ENCODE measurements at regions not wholly inside any gene's neighbourhood (a gene's known extent, or its start where the extent isn't known, plus 50 kb on each side); places are given as distances from the start of the nearest gene placed in this dataset.

DNA sequence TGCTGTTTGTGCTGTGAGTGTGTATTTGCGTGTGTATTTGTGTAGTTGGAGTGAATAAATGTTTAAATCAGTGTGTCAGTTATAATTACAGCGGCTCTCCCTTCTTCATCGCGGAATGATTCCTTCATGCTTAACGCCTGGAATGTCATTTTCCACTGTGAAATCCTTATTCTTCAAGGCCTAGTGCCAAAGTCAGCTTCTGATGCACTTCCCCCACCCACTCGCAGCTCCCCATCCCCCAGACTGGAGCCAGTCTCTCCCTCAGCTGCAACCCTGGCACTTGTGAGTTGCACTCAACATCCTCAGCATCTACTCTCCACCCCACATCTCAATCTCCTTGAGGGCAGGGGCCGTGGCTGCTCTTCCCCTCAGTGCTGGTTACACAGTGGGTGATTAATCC is 583.0 kb downstream of the BCOR start:
- TF ChIP-seq, protein P1, sequence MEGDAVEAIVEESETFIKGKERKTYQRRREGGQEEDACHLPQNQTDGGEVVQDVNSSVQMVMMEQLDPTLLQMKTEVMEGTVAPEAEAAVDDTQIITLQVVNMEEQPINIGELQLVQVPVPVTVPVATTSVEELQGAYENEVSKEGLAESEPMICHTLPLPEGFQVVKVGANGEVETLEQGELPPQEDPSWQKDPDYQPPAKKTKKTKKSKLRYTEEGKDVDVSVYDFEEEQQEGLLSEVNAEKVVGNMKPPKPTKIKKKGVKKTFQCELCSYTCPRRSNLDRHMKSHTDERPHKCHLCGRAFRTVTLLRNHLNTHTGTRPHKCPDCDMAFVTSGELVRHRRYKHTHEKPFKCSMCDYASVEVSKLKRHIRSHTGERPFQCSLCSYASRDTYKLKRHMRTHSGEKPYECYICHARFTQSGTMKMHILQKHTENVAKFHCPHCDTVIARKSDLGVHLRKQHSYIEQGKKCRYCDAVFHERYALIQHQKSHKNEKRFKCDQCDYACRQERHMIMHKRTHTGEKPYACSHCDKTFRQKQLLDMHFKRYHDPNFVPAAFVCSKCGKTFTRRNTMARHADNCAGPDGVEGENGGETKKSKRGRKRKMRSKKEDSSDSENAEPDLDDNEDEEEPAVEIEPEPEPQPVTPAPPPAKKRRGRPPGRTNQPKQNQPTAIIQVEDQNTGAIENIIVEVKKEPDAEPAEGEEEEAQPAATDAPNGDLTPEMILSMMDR (conservative IDR thresholded peaks at IDR 0.05), result no peak
- Histone ChIP-seq H3K36me3 (ENCODE audit: control insufficient read depth, insufficient read depth, low read length) (no peaks in the 10 kb centered on the region), H3K4me1 (ENCODE audit: control insufficient read depth, insufficient read depth, low read length) (peaks cover 6% of the 10 kb centered on the region), H3K9ac (ENCODE audit: extremely low read depth, low read length, poor library complexity, severe bottlenecking) (no peak overlapping the region), H3K27ac (ENCODE audit: low read depth, low read length) (no peak overlapping the region), H3K4me3 (ENCODE audit: low read length) (no peak overlapping the region), H3K27me3 (ENCODE audit: control insufficient read depth, insufficient read depth, low read length, poor library complexity, severe bottlenecking) (no peaks in the 10 kb centered on the region), H3K9me3 (ENCODE audit: control insufficient read depth, low read length) (peaks cover 6% of the 10 kb centered on the region)
- Mint-ChIP-seq H3K4me3 (no peak overlapping the region), H3K27ac (no peak overlapping the region), H3K27me3 (ENCODE audit: insufficient read depth) (no peaks in the 10 kb centered on the region), H3K4me1 (peaks cover 44% of the 10 kb centered on the region), H3K36me3 (ENCODE audit: low read depth) (no peaks in the 10 kb centered on the region), H3K9me3 (peaks cover 46% of the 10 kb centered on the region)
- no peak for DNase-seq
- 91% methylated on average over 7 of the region's 7 CpGs; no CpG with 5 or more reads in 1 of the 2 experiments for WGBS, 2 experiments (ENCODE audit: insufficient coverage in 1 of 2, insufficient read length in 1 of 2)

DNA sequence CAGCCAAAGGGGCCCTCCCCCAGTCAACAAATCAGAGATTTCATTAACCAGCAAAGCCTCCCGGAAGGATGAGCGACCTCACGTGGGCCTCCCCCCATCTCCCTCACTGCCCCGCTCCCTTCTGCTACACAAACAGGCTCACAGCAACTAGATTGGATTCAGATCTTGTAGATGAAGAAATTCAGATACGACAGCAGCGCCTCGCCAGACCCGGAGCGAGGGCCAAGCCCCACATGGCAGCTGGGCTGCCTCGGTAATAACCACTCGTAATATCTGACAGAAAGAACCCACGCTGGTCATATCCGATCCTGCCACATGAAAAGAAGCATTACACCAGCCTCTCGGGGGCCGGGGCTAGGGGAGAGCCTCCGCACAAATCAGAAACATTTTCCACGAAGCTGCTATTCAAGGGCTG is 581.3 kb downstream of the BCOR start:
- peaks cover 40% of the 10 kb centered on the region for H3K4me1 Mint-ChIP-seq
- H3K4me3 Mint-ChIP-seq, result no peak overlapping the region
- no peak for DNase-seq
- WGBS, 2 experiments (ENCODE audit: insufficient coverage in 1 of 2, insufficient read length in 1 of 2), result 83 to 93% methylated on average over 4 to 16 of the region's 17 CpGs
- Histone ChIP-seq H3K27me3 (ENCODE audit: control insufficient read depth, insufficient read depth, low read length, poor library complexity, severe bottlenecking) (no peaks in the 10 kb centered on the region), H3K9me3 (ENCODE audit: control insufficient read depth, low read length) (no peaks in the 10 kb centered on the region), H3K4me3 (ENCODE audit: low read length) (no peak overlapping the region), H3K27ac (ENCODE audit: low read depth, low read length) (no peak overlapping the region), H3K4me1 (ENCODE audit: control insufficient read depth, insufficient read depth, low read length) (peaks cover 5% of the 10 kb centered on the region), H3K9ac (ENCODE audit: extremely low read depth, low read length, poor library complexity, severe bottlenecking) (no peak overlapping the region), H3K36me3 (ENCODE audit: control insufficient read depth, insufficient read depth, low read length) (no peaks in the 10 kb centered on the region)
- no peaks in the 10 kb centered on the region for H3K36me3 Mint-ChIP-seq (ENCODE audit: low read depth)
- TF ChIP-seq, protein P1 (conservative IDR thresholded peaks at IDR 0.05), result no peak
- H3K27ac Mint-ChIP-seq, result no peak overlapping the region
- H3K27me3 Mint-ChIP-seq (ENCODE audit: insufficient read depth), result no peaks in the 10 kb centered on the region
- peaks cover 47% of the 10 kb centered on the region for H3K9me3 Mint-ChIP-seq

DNA sequence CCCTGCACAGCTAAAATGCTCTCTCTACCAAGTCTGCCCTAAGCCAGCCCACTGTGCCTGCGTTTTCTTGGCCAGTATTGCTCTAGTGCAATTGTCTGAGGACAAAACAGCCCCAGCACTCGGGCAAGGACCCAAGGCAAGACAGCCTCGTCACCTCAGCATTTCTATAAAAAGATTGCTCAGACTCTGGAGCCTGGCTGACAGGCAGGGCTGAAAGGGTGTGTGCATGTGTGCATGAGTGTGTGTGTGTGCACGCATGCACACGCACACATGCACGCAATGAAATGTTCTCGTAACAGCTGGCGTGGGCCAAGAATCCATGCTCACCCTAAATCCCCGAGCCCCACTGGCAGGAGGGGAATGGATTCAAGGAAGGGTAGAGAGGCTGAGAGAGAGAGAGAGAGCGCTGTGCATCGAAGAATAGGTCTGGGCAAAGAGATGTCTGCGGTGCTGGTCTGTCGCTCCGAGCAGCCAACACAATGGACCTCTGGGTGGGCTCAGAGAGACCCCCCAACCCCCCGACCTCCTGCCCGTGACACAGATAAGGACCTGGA is 579.2 kb downstream of the BCOR start:
- peak overlapping the region; percentile 88 for H3K27ac ChIP-seq (ENCODE audit: low read depth, low read length)
- WGBS, 2 experiments (ENCODE audit: insufficient coverage in 1 of 2, insufficient read length in 1 of 2), result 78 to 94% methylated on average over 6 to 15 of the region's 16 CpGs
- no peaks in the 10 kb centered on the region for H3K36me3 ChIP-seq (ENCODE audit: control insufficient read depth, insufficient read depth, low read length)
- Mint-ChIP-seq H3K9me3 (peaks cover 50% of the 10 kb centered on the region), H3K36me3 (ENCODE audit: low read depth) (no peaks in the 10 kb centered on the region), H3K4me3 (no peak overlapping the region), H3K27ac (no peak overlapping the region), H3K4me1 (peaks cover 29% of the 10 kb centered on the region), H3K27me3 (ENCODE audit: insufficient read depth) (no peaks in the 10 kb centered on the region)
- peak; percentile 52 for DNase-seq
- TF ChIP-seq, protein P1 (conservative IDR thresholded peaks at IDR 0.05), result no peak
- H3K9ac ChIP-seq (ENCODE audit: extremely low read depth, low read length, poor library complexity, severe bottlenecking), result no peak overlapping the region
- H3K4me1 ChIP-seq (ENCODE audit: control insufficient read depth, insufficient read depth, low read length), result no peaks in the 10 kb centered on the region
- H3K4me3 ChIP-seq (ENCODE audit: low read length), result no peak overlapping the region
- H3K9me3 ChIP-seq (ENCODE audit: control insufficient read depth, low read length), result no peaks in the 10 kb centered on the region
- H3K27me3 ChIP-seq (ENCODE audit: control insufficient read depth, insufficient read depth, low read length, poor library complexity, severe bottlenecking), result no peaks in the 10 kb centered on the region

Data from endodermal cell (in vitro differentiated cells).